Right lobe of liver (tissue), 4 donors: ENCODE measurements at regions not wholly inside any gene's neighbourhood (a gene's known extent, or its start where the extent isn't known, plus 50 kb on each side); places are given as distances from the start of the nearest gene placed in this dataset.

Experiments
- CTCF ChIP-seq, 4 donors: fragments of 200-600 bp in 3 of 4; fragments of 450-650 bp in 1 of 4; IDR thresholded peaks; one replicate each; pipeline versions ENCODE4 v1.5.1 to v1.8.0; 2016 to 2022; ENCODE audit warnings: antibody characterized with exemption in 4 of 4, mild to moderate bottlenecking in 2 of 4
- POLR2A ChIP-seq: fragments of 450-650 bp; IDR thresholded peaks from one replicate; pipeline ENCODE4 v1.6.1; 2017; ENCODE audit warnings: antibody characterized with exemption, mild to moderate bottlenecking
- donor health status: DM: no; HTN: no; CAD: no.
- donor health status: DM: no; HTN: no; CAD: no.
- donor health status: DM: no; HTN: yes; CAD: no.

GRCh38 chr18:72613534-72613930 is 69.4 kb upstream of the CBLN2 start:
- TF ChIP-seq CTCF (IDR thresholded peaks at IDR 0.05): no peak
- TF ChIP-seq POLR2A: no peak
